ENCODE measurements at regions not wholly inside any gene's neighbourhood (a gene's known extent, or its start where the extent isn't known, plus 50 kb on each side); places are given as distances from the start of the nearest gene placed in this dataset.

- TF ChIP-seq, protein P1, sequence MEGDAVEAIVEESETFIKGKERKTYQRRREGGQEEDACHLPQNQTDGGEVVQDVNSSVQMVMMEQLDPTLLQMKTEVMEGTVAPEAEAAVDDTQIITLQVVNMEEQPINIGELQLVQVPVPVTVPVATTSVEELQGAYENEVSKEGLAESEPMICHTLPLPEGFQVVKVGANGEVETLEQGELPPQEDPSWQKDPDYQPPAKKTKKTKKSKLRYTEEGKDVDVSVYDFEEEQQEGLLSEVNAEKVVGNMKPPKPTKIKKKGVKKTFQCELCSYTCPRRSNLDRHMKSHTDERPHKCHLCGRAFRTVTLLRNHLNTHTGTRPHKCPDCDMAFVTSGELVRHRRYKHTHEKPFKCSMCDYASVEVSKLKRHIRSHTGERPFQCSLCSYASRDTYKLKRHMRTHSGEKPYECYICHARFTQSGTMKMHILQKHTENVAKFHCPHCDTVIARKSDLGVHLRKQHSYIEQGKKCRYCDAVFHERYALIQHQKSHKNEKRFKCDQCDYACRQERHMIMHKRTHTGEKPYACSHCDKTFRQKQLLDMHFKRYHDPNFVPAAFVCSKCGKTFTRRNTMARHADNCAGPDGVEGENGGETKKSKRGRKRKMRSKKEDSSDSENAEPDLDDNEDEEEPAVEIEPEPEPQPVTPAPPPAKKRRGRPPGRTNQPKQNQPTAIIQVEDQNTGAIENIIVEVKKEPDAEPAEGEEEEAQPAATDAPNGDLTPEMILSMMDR (IDR thresholded peaks at IDR 0.05), result no peak
- TF ChIP-seq POLR2A (IDR thresholded peaks at IDR 0.05) (no peak), EP300 (IDR thresholded peaks at IDR 0.05) (no peak)
Measured at GRCh38 chr3:72181251-72181650, 396.3 kb upstream of the PROK2 start.
